ENCODE measurements at regions not wholly inside any gene's neighbourhood (a gene's known extent, or its start where the extent isn't known, plus 50 kb on each side); places are given as distances from the start of the nearest gene placed in this dataset.

DNA sequence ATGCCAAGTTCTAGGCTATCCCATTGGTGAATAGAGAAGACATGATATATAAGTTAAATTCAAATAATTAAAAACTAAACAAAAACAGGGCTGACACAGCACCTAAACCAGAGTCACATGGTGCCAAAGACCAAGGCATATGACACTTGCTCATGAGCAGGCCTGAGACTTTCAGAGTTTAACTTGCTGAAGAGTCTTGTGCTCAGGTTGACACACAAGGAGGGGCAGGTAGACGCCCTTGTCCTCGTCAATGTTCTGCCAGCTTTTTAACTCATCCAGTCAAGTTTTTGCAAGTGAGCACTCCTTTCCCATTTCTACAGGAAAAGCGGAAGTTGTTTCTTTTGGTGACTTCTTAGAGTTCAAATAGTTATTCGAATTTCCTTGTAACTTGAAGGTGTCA lies 289.7 kb downstream of the CYRIA start (continued):
- TF ChIP-seq EZH2 (IDR thresholded peaks at IDR 0.05; ENCODE audit: low read depth, low read length, severe bottlenecking): no peak

DNA sequence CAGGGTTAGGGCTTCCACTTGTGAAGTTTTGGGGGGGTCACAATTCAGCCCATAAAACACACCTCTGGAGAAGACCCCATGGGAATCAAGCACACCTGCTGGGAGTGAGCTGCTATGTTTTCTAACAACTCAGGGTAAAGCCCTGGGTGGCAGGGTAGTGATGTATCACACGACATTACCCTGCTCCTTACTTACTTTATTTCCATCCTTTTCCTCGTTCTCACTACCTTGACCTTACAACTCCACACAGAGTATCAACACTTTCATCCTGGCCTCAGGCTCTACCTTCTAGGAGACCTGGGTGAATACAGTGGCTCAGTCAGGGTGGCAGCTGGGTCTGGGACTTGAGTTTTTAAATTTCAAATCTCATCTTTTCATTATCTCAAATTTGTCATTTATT lies 290.3 kb downstream of the CYRIA start:
- ChIA-PET CTCF (ENCODE audit: partially characterized antibody) (no interaction called here), POLR2A (ENCODE audit: partially characterized antibody) (no interaction called here)
- TF ChIP-seq JUN (IDR thresholded peaks at IDR 0.05; ENCODE audit: low read depth, low read length) (no peak), RBBP5 (IDR thresholded peaks at IDR 0.05; ENCODE audit: borderline replicate concordance, low read depth, low read length) (no peak), JUND (IDR thresholded peaks at IDR 0.05; ENCODE audit: low read length) (no peak), KDM1A (IDR thresholded peaks at IDR 0.05; ENCODE audit: borderline replicate concordance, low read length) (no peak), ZNF274 (IDR thresholded peaks at IDR 0.05; ENCODE audit: borderline replicate concordance, extremely low read depth, low read length) (no peak)
- Histone ChIP-seq H4K91ac (replicated peaks; ENCODE audit: insufficient read length, low read length) (no peak overlapping the region), H3K14ac (ENCODE audit: insufficient read length) (no peak overlapping the region), H2AFZ (ENCODE audit: low read length) (no peak overlapping the region), H2BK15ac (ENCODE audit: low read length) (no peak overlapping the region), H3K9ac (replicated peaks in 1 of 4; ENCODE audit: extremely low read depth in 1 of 4, low read depth in 3 of 4, low read length in 3 of 4) (no peak overlapping the region), H3K56ac (replicated peaks; ENCODE audit: insufficient read length, low read depth, low read length) (no peak overlapping the region), H2BK120ac (replicated peaks; ENCODE audit: low read depth, low read length) (no peak overlapping the region), H2BK20ac (ENCODE audit: low read length) (no peak overlapping the region), H2BK12ac (ENCODE audit: low read depth, low read length) (no peak overlapping the region), H4K8ac (ENCODE audit: extremely low read depth, insufficient read depth, low read length) (no peak overlapping the region), H3K4me1 (replicated peaks in 1 of 4; ENCODE audit: control insufficient read depth in 3 of 4, insufficient read depth in 4 of 4, low read length in 3 of 4) (no peaks in the 10 kb centered on the region; a peak in 1 of 7 replicates), H3K79me1 (ENCODE audit: low read depth, low read length) (no peaks in the 10 kb centered on the region), H3K4ac (replicated peaks; ENCODE audit: insufficient read length, low read depth, low read length) (no peak overlapping the region), H3K4me2 (ENCODE audit: insufficient read depth in 1 of 2, low read depth in 2 of 2, low read length in 2 of 2) (no peak overlapping the region), H3K18ac (ENCODE audit: extremely low read depth, low read length) (no peak overlapping the region), H3K27me3 (replicated peaks in 1 of 4; ENCODE audit: control insufficient read depth in 3 of 4, extremely low read depth in 1 of 4, insufficient read depth in 3 of 4, low read length in 3 of 4) (no peaks in the 10 kb centered on the region), H3K4me3 (ENCODE audit: extremely low read depth in 1 of 4, insufficient read depth in 2 of 4, low read depth in 3 of 4, low read length in 4 of 4) (no peak overlapping the region), H3K36me3 (ENCODE audit: control insufficient read depth in 2 of 4, insufficient read depth in 4 of 4, low read length in 3 of 4) (no peaks in the 10 kb centered on the region), H3K79me2 (ENCODE audit: control insufficient read depth in 1 of 2, insufficient read depth in 2 of 2, low read length in 2 of 2) (no peaks in the 10 kb centered on the region), H2AK5ac (ENCODE audit: low read depth, low read length) (no peak overlapping the region), H3K9me3 (ENCODE audit: insufficient read depth in 2 of 2, low read depth in 1 of 2, low read length in 1 of 2) (no peaks in the 10 kb centered on the region), H4K5ac (ENCODE audit: insufficient read length, low read depth, low read length) (no peak overlapping the region), H3K23ac (ENCODE audit: insufficient read length) (no peak overlapping the region), H3K27ac (ENCODE audit: low read depth, low read length) (no peak overlapping the region), H2BK5ac (ENCODE audit: low read depth, low read length) (no peak overlapping the region), H4K20me1 (replicated peaks in 1 of 2; ENCODE audit: control insufficient read depth in 1 of 2, insufficient read depth in 2 of 2, low read length in 2 of 2) (no peaks in the 10 kb centered on the region), H3K23me2 (ENCODE audit: low read depth, low read length) (no peaks in the 10 kb centered on the region)
- DNase-seq (ENCODE audit: low read depth in 1 of 2, low spot score in 2 of 2) (no peak), FAIRE-seq (no peak)
- WGBS, 2 experiments (ENCODE audit: extremely low coverage in 1 of 2, insufficient coverage in 1 of 2, insufficient read length in 1 of 2, insufficient replicate concordance in 2 of 2, low coverage in 1 of 2, low lambda C conversion rate in 2 of 2, missing lambda C conversion rate in 1 of 2): 100% methylated on average over 1 to 2 of the region's 2 CpGs

All from H1 (cell line).